ENCODE measurements at regions not wholly inside any gene's neighbourhood (a gene's known extent, or its start where the extent isn't known, plus 50 kb on each side); places are given as distances from the start of the nearest gene placed in this dataset.

DNA sequence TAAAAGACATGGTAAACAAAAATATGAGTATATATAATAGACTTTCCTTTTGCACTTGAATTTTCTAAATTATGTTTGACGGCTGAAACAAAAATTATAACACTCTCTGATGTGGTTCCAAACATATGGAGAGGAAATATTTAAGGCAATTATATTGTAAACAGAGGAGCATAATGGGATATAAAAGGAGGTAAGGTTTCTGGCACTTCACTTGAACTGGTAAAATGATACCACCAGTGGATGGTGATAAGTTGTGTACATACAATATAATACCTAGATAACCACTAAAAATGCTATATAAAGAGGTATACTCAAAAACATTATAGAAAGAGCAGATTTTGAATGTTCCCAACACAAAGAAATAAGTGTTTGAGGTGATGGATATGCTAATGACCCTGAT is 192.9 kb upstream of the RAD23B start:
- TF ChIP-seq EP300 (IDR thresholded peaks at IDR 0.05): no peak
- TF ChIP-seq, protein P1, sequence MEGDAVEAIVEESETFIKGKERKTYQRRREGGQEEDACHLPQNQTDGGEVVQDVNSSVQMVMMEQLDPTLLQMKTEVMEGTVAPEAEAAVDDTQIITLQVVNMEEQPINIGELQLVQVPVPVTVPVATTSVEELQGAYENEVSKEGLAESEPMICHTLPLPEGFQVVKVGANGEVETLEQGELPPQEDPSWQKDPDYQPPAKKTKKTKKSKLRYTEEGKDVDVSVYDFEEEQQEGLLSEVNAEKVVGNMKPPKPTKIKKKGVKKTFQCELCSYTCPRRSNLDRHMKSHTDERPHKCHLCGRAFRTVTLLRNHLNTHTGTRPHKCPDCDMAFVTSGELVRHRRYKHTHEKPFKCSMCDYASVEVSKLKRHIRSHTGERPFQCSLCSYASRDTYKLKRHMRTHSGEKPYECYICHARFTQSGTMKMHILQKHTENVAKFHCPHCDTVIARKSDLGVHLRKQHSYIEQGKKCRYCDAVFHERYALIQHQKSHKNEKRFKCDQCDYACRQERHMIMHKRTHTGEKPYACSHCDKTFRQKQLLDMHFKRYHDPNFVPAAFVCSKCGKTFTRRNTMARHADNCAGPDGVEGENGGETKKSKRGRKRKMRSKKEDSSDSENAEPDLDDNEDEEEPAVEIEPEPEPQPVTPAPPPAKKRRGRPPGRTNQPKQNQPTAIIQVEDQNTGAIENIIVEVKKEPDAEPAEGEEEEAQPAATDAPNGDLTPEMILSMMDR (IDR thresholded peaks at IDR 0.05): no peak
- Histone ChIP-seq H3K27me3 (no peaks in the 10 kb centered on the region), H3K27ac (no peak overlapping the region), H3K36me3 (no peaks in the 10 kb centered on the region), H3K4me3 (no peak overlapping the region), H3K9me3 (no peaks in the 10 kb centered on the region), H3K4me1 (no peaks in the 10 kb centered on the region)
- no peak for DNase-seq
- WGBS, 2 donors: 11 to 68% methylated on average over 1 of the region's 1 CpG
- intact Hi-C loops (cut with DNase I): no loop called here

DNA sequence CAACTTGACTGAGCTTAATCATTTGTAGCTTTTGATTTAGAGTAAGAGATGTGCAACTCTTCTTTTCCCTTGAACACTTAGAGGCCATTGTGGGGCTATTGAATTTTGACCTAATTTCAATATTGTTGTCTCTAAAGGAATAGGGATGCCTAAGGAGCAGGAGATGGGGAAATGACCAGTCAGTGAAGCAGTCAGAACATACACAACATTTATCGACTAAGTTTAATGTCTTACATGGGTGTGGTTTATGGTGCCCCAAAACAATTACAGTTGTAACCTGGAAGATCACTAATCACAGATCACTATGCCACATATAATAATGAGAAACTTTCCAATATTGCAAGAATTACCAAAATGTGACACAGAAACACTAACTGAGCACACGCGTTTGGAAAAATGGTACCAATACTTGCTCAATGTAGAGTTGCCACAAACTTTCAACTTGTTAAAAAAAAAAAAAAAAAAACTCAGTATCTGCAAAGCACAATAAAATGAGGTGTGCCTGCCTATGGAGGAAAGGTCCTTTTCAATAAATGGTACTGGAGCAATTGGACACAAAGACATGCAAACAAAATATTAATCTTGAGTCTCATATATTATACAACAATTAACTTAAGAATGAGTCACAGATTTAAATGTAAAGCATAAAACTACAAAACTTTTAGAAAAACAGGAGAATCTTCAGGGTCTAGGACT is 189.6 kb upstream of the RAD23B start:
- no peak overlapping the region for H3K27ac ChIP-seq
- intact Hi-C loops (cut with DNase I): no loop called here
- H3K9me3 ChIP-seq: no peaks in the 10 kb centered on the region
- 17 to 80% methylated on average over 3 of the region's 3 CpGs for WGBS, 2 donors
- no peaks in the 10 kb centered on the region for H3K36me3 ChIP-seq
- DNase-seq: no peak
- TF ChIP-seq, protein P1 (IDR thresholded peaks at IDR 0.05): no peak
- no peak overlapping the region for H3K4me3 ChIP-seq
- no peaks in the 10 kb centered on the region for H3K4me1 ChIP-seq
- no peaks in the 10 kb centered on the region for H3K27me3 ChIP-seq

DNA sequence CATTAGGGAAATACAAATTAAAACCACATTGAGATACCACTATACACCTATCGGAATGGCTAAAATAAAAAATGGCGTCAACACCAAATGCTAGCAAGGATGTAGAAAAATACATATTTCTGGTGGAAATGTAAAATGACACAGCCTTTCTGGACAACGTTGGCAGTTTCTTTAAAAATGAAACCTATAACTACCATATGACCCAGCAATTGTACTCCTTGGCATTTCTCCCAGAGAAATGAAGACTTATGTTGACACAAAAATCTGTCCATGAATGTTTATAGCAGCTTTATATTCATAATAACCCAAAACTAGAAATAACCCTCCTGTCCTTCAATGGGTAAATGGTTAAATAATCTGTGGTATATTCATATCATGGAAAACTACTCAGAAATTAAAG is 188.7 kb upstream of the RAD23B start:
- WGBS, 2 donors: 29 to 77% methylated on average over 3 of the region's 3 CpGs
- DNase-seq: no peak
- H3K4me3 ChIP-seq: no peak overlapping the region
- H3K27me3 ChIP-seq: no peaks in the 10 kb centered on the region
- no peaks in the 10 kb centered on the region for H3K9me3 ChIP-seq
- H3K36me3 ChIP-seq: no peaks in the 10 kb centered on the region
- no peak overlapping the region for H3K27ac ChIP-seq
- intact Hi-C loops (cut with DNase I): no loop called here
- TF ChIP-seq, protein P1 (IDR thresholded peaks at IDR 0.05): no peak
- TF ChIP-seq EP300 (IDR thresholded peaks at IDR 0.05) (no peak), POLR2A (IDR thresholded peaks at IDR 0.05) (no peak), POLR2AphosphoS5 (IDR thresholded peaks at IDR 0.05) (no peak)
- H3K4me1 ChIP-seq: no peaks in the 10 kb centered on the region

DNA sequence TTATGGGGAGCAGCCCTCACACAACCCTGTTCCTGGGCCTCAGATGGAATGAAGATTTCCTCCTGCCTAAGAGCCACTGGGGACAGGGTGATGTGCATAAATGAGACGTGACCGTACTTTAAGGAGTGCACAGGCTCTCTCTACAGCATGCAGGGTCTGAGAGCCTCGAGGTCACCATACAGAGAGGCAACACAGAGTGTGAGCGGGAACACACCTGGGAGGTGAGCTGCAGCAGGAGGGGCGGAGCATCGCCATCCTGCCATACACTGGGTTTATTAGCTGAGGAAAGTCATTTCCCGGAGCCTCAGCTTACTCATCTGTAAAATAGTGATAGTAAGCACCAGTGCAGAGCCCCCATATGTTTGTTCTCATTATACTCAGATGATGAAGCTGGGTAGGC is 182.5 kb upstream of the RAD23B start:
- TF ChIP-seq POLR2A (IDR thresholded peaks at IDR 0.05) (no peak), POLR2AphosphoS5 (IDR thresholded peaks at IDR 0.05) (no peak), EP300 (IDR thresholded peaks at IDR 0.05) (no peak)
- TF ChIP-seq, protein P1 (IDR thresholded peaks at IDR 0.05): no peak
- Histone ChIP-seq H3K27ac (no peak overlapping the region), H3K27me3 (no peaks in the 10 kb centered on the region), H3K4me1 (no peaks in the 10 kb centered on the region), H3K36me3 (no peaks in the 10 kb centered on the region), H3K4me3 (no peak overlapping the region), H3K9me3 (no peaks in the 10 kb centered on the region)
- intact Hi-C loops (cut with DNase I): no loop called here
- DNase-seq: no peak
- WGBS, 2 donors: 85 to 90% methylated on average over 7 of the region's 7 CpGs

DNA sequence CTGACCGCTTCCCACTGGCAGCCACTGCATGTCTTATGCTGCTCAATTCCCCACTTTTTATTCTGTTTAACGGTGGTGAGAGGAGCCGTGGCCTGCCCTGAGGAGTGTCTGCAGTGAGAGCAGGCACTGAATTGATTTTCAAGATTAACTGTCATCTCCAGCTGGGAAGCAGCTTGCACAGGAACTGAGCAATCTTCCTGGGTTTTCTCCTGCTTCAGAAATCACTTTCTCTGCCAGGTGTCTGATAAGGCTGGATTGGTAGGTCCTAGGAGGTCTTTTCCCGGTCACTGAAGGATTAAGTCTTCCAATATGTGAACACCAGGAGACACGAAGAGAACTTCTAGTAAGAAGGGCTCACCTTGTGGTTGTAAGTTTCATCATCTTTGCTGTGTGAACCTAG is 181.1 kb upstream of the RAD23B start:
- no peaks in the 10 kb centered on the region for H3K36me3 ChIP-seq
- WGBS, 2 donors: 89 to 92% methylated on average over 5 of the region's 5 CpGs
- intact Hi-C loops (cut with DNase I): no loop called here
- H3K4me3 ChIP-seq: no peak overlapping the region
- DNase-seq: no peak
- no peaks in the 10 kb centered on the region for H3K9me3 ChIP-seq
- no peak for TF ChIP-seq POLR2AphosphoS5 (IDR thresholded peaks at IDR 0.05)
- TF ChIP-seq, protein P1 (IDR thresholded peaks at IDR 0.05): no peak
- TF ChIP-seq EP300 (IDR thresholded peaks at IDR 0.05): no peak
- no peak for TF ChIP-seq POLR2A (IDR thresholded peaks at IDR 0.05)
- no peaks in the 10 kb centered on the region for H3K4me1 ChIP-seq
- no peak overlapping the region for H3K27ac ChIP-seq
- H3K27me3 ChIP-seq: no peaks in the 10 kb centered on the region

All from sigmoid colon (tissue), 6 donors.